Astrocyte of the cerebellum (primary cell): ENCODE measurements at regions not wholly inside any gene's neighbourhood (a gene's known extent, or its start where the extent isn't known, plus 50 kb on each side); places are given as distances from the start of the nearest gene placed in this dataset.

Experiments
- DNase-seq: peaks from one replicate; pipeline ENCODE4 v3.0.0-alpha.2; 2011; ENCODE audit warnings: low read depth
- H3K4me3 ChIP-seq: 2 replicates; pipeline ENCODE4 v1.5.1; 2011; ENCODE audit warnings: mild to moderate bottlenecking, low read depth, low read length, moderate library complexity
- CTCF ChIP-seq: IDR thresholded peaks from 2 replicates; pipeline ENCODE4 v1.5.1; 2012; ENCODE audit warnings: low read length, low read depth, moderate library complexity, mild to moderate bottlenecking; ENCODE audit errors: missing control alignments
- in situ Hi-C: cut with HindIII; loops from 2 replicates; pipeline ENCODE4 v1.10.0; 2017; ENCODE audit warnings: low sequenced_read_pairs

GRCh38 chrX:120774606-120775005, 101.1 kb downstream of the CT47B1 start:
- no peak for DNase-seq

GRCh38 chrX:120773801-120774200, 101.9 kb downstream of the CT47B1 start:
- TF ChIP-seq CTCF: no peak
- in situ Hi-C loops: no loop called here
- no peak for DNase-seq
- no peak overlapping the region for H3K4me3 ChIP-seq

More at GRCh38 chrX:120774606-120775005, 101.1 kb downstream of the CT47B1 start:
- in situ Hi-C loops: no loop called here
- H3K4me3 ChIP-seq: no peak overlapping the region
- TF ChIP-seq CTCF: no peak

- peak; percentile 35 for DNase-seq
- in situ Hi-C loops: no loop called here
- TF ChIP-seq CTCF: peak; percentile 22
- no peak overlapping the region for H3K4me3 ChIP-seq
Observed at GRCh38 chrX:120769576-120770341, 105.9 kb downstream of the CT47B1 start.

- H3K4me3 ChIP-seq: no peak overlapping the region
- no peak for DNase-seq
- TF ChIP-seq CTCF: no peak
- in situ Hi-C loops: no loop called here
Observed at GRCh38 chrX:120768681-120769080, 107.0 kb downstream of the CT47B1 start.

GRCh38 chrX:120768254-120768653, 107.4 kb downstream of the CT47B1 start:
- in situ Hi-C loops: no loop called here
- no peak overlapping the region for H3K4me3 ChIP-seq
- no peak for DNase-seq
- no peak for TF ChIP-seq CTCF

- H3K4me3 ChIP-seq: no peak overlapping the region
- DNase-seq: no peak
- no peak for TF ChIP-seq CTCF
- in situ Hi-C loops: no loop called here
Observed at GRCh38 chrX:120763269-120763668, 112.4 kb downstream of the CT47B1 start.
